Muscle of leg (tissue), 3 donors: ENCODE measurements at regions not wholly inside any gene's neighbourhood (a gene's known extent, or its start where the extent isn't known, plus 50 kb on each side); places are given as distances from the start of the nearest gene placed in this dataset.
A peak's percentile ranks its signal among the peaks of the same experiment; 100 is the strongest.

Experiments
- DNase-seq: peaks from one replicate; pipeline ENCODE4 v3.0.0; 2013
- H3K27ac ChIP-seq: one replicate; pipeline ENCODE4 v1.5.1; 2013; ENCODE audit warnings: mild to moderate bottlenecking, low read length, control low read depth
- H3K27me3 ChIP-seq: one replicate; pipeline ENCODE4 v1.6.1; 2013; ENCODE audit warnings: low read length; ENCODE audit not compliant: control insufficient read depth, insufficient read depth
- H3K36me3 ChIP-seq: one replicate; pipeline ENCODE4 v1.6.1; 2013; ENCODE audit warnings: low read length; ENCODE audit not compliant: control insufficient read depth, insufficient read depth
- H3K4me1 ChIP-seq: one replicate; pipeline ENCODE4 v1.6.1; 2013; ENCODE audit warnings: low read length; ENCODE audit not compliant: control insufficient read depth, insufficient read depth
- H3K4me3 ChIP-seq: one replicate; pipeline ENCODE4 v1.5.1; 2013; ENCODE audit warnings: low read length, control low read depth
- H3K9me3 ChIP-seq: replicated peaks from 2 replicates; pipeline ENCODE4 v1.6.1; 2013; ENCODE audit warnings: low read depth, low read length; ENCODE audit not compliant: control insufficient read depth
- WGBS: methylation state at CpG from one replicate; pipeline ENCODE4 v1.1.5; 2013; ENCODE audit warnings: missing lambda C conversion rate; ENCODE audit not compliant: insufficient coverage; 5-methylcytosine and 5-hydroxymethylcytosine counted together

GRCh38 chr5:20611620-20612019 lies 623.6 kb upstream of the CDH18 start:
- 100% methylated on average over 3 of the region's 6 CpGs for WGBS
- H3K4me3 ChIP-seq: no peak overlapping the region
- no peak for DNase-seq
- no peak overlapping the region for H3K27ac ChIP-seq
- no peaks in the 10 kb centered on the region for H3K9me3 ChIP-seq
- H3K27me3 ChIP-seq: no peaks in the 10 kb centered on the region
- H3K4me1 ChIP-seq: no peaks in the 10 kb centered on the region
- no peaks in the 10 kb centered on the region for H3K36me3 ChIP-seq

- Histone ChIP-seq H3K4me1 (no peaks in the 10 kb centered on the region), H3K36me3 (no peaks in the 10 kb centered on the region), H3K27ac (no peak overlapping the region), H3K9me3 (no peaks in the 10 kb centered on the region), H3K27me3 (no peaks in the 10 kb centered on the region), H3K4me3 (no peak overlapping the region)
- no CpG with 5 or more reads among the region's 4 CpGs for WGBS
- peak; percentile 23 for DNase-seq
These were observed 622.7 kb upstream of the CDH18 start for GRCh38 chr5:20610681-20611080.

- H3K4me3 ChIP-seq: no peak overlapping the region
- WGBS: 86% methylated on average over 1 of the region's 1 CpG
- H3K4me1 ChIP-seq: no peaks in the 10 kb centered on the region
- H3K36me3 ChIP-seq: no peaks in the 10 kb centered on the region
- H3K9me3 ChIP-seq: no peaks in the 10 kb centered on the region
- no peak overlapping the region for H3K27ac ChIP-seq
- no peak for DNase-seq
- H3K27me3 ChIP-seq: no peaks in the 10 kb centered on the region
These were observed 621.1 kb upstream of the CDH18 start for GRCh38 chr5:20609126-20609525.

- Histone ChIP-seq H3K9me3 (peaks cover under 1% of the 10 kb centered on the region), H3K4me3 (no peak overlapping the region), H3K27me3 (no peaks in the 10 kb centered on the region), H3K4me1 (no peaks in the 10 kb centered on the region), H3K27ac (no peak overlapping the region), H3K36me3 (no peaks in the 10 kb centered on the region)
- no peak for DNase-seq
These were observed 620.6 kb upstream of the CDH18 start for GRCh38 chr5:20608567-20608966.

GRCh38 chr5:20605732-20606525 lies 617.9 kb upstream of the CDH18 start:
- peak; percentile 94 for DNase-seq

GRCh38 chr5:20604992-20605391 lies 617.0 kb upstream of the CDH18 start:
- Histone ChIP-seq H3K27me3 (no peaks in the 10 kb centered on the region), H3K27ac (peak overlapping the region; percentile 38), H3K4me3 (no peak overlapping the region), H3K9me3 (peaks cover 5% of the 10 kb centered on the region), H3K4me1 (no peaks in the 10 kb centered on the region), H3K36me3 (no peaks in the 10 kb centered on the region)
- 43% methylated on average over 6 of the region's 8 CpGs for WGBS
- DNase-seq: peak; percentile 97

More at GRCh38 chr5:20605732-20606525, 617.9 kb upstream of the CDH18 start:
- H3K36me3 ChIP-seq: no peaks in the 10 kb centered on the region
- no peaks in the 10 kb centered on the region for H3K27me3 ChIP-seq
- no peak overlapping the region for H3K4me3 ChIP-seq
- no peaks in the 10 kb centered on the region for H3K4me1 ChIP-seq
- H3K9me3 ChIP-seq: peaks cover 5% of the 10 kb centered on the region
- H3K27ac ChIP-seq: peak overlapping the region; percentile 10
- no CpG with 5 or more reads among the region's 3 CpGs for WGBS

- H3K36me3 ChIP-seq: no peaks in the 10 kb centered on the region
- H3K9me3 ChIP-seq: peaks cover 5% of the 10 kb centered on the region
- H3K4me1 ChIP-seq: no peaks in the 10 kb centered on the region
- H3K27me3 ChIP-seq: no peaks in the 10 kb centered on the region
- H3K27ac ChIP-seq: no peak overlapping the region
- 89% methylated on average over 4 of the region's 4 CpGs for WGBS
- H3K4me3 ChIP-seq: no peak overlapping the region
- no peak for DNase-seq
These were observed 613.7 kb upstream of the CDH18 start for GRCh38 chr5:20601678-20602100.

GRCh38 chr5:20590356-20590755 lies 602.4 kb upstream of the CDH18 start:
- WGBS: no CpG with 5 or more reads among the region's 2 CpGs

GRCh38 chr5:20575571-20575970 lies 587.6 kb upstream of the CDH18 start:
- peak; percentile 77 for DNase-seq
- 10% methylated on average over 5 of the region's 5 CpGs for WGBS
- Histone ChIP-seq H3K27ac (no peak overlapping the region), H3K9me3 (no peaks in the 10 kb centered on the region), H3K36me3 (no peaks in the 10 kb centered on the region), H3K27me3 (no peaks in the 10 kb centered on the region), H3K4me1 (no peaks in the 10 kb centered on the region), H3K4me3 (peak overlapping the region; percentile 24)

More at GRCh38 chr5:20590356-20590755, 602.4 kb upstream of the CDH18 start:
- DNase-seq: peak; percentile 16
- H3K9me3 ChIP-seq: no peaks in the 10 kb centered on the region
- H3K4me1 ChIP-seq: no peaks in the 10 kb centered on the region
- no peak overlapping the region for H3K4me3 ChIP-seq
- H3K27ac ChIP-seq: no peak overlapping the region
- H3K27me3 ChIP-seq: no peaks in the 10 kb centered on the region
- no peaks in the 10 kb centered on the region for H3K36me3 ChIP-seq

- H3K27me3 ChIP-seq: no peaks in the 10 kb centered on the region
- peak overlapping the region; percentile 24 for H3K4me3 ChIP-seq
- no peaks in the 10 kb centered on the region for H3K9me3 ChIP-seq
- H3K27ac ChIP-seq: no peak overlapping the region
- H3K4me1 ChIP-seq: no peaks in the 10 kb centered on the region
- no peaks in the 10 kb centered on the region for H3K36me3 ChIP-seq
- WGBS: 79% methylated on average over 4 of the region's 4 CpGs
- DNase-seq: no peak
These were observed 586.6 kb upstream of the CDH18 start for GRCh38 chr5:20574576-20574975.

- H3K27ac ChIP-seq: no peak overlapping the region
- H3K36me3 ChIP-seq: no peaks in the 10 kb centered on the region
- H3K9me3 ChIP-seq: no peaks in the 10 kb centered on the region
- peak; percentile 73 for DNase-seq
- no peaks in the 10 kb centered on the region for H3K27me3 ChIP-seq
- H3K4me1 ChIP-seq: no peaks in the 10 kb centered on the region
- H3K4me3 ChIP-seq: no peak overlapping the region
These were observed 584.6 kb upstream of the CDH18 start for GRCh38 chr5:20572614-20573013.
